ELR (cell line): ENCODE measurements at regions not wholly inside any gene's neighbourhood (a gene's known extent, or its start where the extent isn't known, plus 50 kb on each side); places are given as distances from the start of the nearest gene placed in this dataset.

Experiments
- DNase-seq: peaks from one replicate; pipeline ENCODE4 v3.0.0-alpha.2; 2015; ENCODE audit warnings: low read depth

DNA sequence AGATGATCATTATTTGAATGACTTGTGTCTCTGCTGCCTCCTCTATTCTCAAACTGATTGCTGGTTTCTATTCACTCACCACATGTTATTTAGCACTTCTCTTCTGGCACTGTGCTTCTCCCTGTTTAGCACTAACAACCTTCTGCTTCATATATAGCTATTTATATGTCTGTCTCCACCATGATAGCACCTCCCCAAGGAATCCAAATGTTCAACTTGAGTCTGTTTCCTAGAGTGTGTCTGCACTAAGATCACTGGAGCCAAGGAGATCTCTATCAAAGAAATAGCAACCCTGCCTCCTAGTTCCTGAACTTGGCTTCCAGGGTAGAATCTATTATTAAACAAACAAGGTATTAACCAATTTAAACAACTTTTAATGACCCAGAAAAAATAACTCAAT lies 104.5 kb downstream of the CYP26A1 start:
- no peak for DNase-seq

GRCh38 chr10:93180482-93180931 lies 106.8 kb downstream of the CYP26A1 start:
- DNase-seq = peak; percentile 31

DNA sequence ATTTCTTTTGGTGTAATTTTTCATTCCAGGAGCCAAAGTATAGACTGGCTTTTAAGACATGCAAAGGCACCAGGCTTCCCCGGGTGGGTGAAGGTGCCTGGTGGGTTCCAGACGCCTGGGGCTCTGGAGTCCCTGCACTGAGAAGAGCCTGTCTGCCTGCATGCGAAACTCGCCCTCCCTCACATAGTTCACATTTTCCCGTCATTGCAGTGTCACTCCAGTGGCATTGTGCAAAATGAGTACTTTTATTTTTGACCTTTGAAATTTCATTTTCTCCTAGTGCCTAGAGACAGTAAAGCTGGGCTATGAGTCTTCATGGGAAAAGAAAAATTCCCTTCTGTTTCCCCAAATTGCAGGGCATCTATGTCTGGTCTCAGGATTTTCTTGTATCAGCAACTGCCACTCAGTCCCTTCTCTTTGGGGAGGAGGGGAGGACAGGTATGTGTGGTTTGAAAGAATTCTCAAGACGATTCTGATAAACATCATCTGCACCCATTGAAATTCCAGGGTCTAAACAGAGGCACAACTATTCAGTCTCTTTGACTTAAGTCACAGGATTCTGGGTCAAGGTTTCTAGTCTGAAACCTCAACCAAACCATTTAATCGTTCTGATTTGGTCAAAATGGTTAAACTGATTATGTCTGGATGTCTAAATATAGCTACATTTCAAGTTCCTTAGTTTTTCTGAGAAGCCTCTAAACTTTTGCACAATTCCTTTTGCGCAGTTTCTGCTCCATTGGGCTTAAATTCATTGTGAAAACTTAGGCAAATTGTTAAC lies 107.8 kb downstream of the CYP26A1 start:
- DNase-seq = no peak

DNA sequence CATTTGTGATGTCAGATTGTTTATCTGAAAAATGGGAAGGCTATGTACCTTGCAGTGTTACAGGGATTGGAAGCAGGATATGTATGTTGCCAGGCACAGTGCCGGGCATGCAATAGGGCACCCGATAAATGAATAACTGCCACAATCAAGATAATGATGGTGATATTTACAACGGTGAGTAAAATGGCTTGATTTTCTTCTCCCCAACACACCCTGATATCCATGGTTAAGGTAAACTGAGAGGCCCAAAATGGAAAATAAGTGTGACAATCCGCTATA lies 108.3 kb downstream of the CYP26A1 start:
- DNase-seq = no peak

GRCh38 chr10:93182790-93183189 lies 109.1 kb downstream of the CYP26A1 start:
- DNase-seq = no peak

DNA sequence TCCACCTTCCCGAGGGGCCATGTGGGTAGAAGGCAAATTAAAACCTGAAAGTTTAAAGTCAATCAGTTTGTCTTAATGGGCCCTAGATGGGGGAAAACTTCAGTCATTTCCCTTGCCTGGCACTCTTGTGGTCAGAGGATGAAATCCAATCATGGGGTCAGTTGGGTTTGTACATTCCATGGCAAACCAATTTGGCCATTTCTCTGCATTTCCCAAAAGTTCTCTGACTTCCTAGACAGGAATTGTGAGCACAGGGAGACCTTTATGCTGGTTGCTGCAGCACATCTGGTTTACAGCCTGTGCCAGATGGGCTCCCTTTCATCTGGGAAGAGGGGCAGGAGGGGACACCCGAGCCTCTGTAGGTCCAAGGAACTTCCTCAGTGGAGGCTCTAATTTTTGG lies 113.0 kb downstream of the CYP26A1 start:
- no peak for DNase-seq

- DNase-seq = no peak
Measured at GRCh38 chr10:93189944-93190343, 116.3 kb downstream of the CYP26A1 start.

GRCh38 chr10:93190372-93190771 lies 116.7 kb downstream of the CYP26A1 start:
- DNase-seq = no peak

GRCh38 chr10:93193906-93194305 lies 120.2 kb downstream of the CYP26A1 start:
- DNase-seq = no peak

GRCh38 chr10:93198401-93199131 lies 124.9 kb downstream of the CYP26A1 start:
- DNase-seq = peak; percentile 48

DNA sequence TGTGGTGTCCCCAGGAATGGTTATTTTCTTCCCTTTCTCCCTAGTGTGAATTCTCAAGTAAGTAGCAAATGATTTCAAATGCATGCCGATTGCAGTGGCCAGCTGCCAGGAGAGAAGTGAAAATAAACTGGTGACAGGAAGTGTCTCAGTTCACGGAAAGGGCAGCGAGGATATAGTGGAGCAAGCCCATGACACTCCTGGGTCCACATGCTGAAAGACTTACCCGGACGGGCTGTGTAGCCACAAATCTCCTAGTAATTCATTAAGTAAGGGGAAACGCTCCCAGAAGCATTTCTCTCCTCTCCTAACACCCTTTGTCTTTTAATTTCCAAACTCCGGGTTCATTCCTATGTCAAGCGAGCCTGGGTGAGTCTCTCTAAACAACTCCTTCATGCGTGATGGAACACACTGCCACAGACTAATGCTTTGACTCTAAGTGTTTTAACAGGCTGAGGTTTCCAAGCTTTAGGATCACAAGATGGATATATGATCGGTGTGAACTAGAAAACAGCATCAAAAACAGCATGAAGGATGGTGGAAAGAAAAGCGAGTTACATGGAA lies 125.6 kb downstream of the CYP26A1 start:
- DNase-seq = peak; percentile 63

GRCh38 chr10:93204494-93205485 lies 131.1 kb downstream of the CYP26A1 start:
- no peak for DNase-seq

DNA sequence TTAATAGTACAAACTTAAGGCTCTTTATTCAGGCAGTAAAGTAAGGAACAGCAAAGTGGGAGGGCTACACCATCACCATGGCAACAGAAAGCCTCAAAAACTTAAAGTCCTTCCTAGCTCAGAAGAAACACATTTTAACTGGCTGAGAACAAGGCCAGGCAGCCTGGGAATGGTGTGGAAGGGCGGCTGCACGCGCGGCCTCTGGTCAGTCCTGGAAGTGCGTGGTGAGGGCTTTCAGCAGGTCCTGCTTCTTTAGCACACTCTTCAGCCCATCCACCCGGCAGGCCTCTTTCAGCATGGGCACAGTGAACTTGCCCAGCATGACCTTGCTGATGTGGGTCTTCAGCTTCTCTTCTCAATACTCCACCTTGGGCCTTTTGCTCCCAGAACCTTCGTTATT lies 133.0 kb downstream of the CYP26A1 start:
- peak; percentile 8 for DNase-seq

GRCh38 chr10:93208717-93209464 lies 135.2 kb downstream of the CYP26A1 start:
- peak; percentile 38 for DNase-seq

DNA sequence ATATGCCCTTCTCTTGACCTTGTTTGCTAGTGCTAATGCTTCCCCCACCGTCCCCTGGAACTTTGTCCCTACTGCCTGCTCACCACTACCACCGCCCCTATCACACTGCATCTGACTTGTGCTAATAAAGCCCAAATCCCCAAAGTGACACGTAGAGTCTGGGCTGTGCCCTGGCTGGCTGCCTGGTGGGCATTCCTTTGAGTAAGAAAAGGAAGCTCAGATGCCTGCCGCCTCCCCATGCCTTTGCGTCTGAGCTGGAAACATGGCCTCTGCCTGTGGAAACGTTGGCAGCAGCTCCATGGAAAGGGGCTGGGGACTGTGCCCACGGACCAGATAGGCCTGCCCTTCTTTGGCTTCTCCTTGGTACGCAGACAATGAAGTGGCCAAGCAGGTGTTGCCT lies 138.3 kb downstream of the CYP26A1 start:
- DNase-seq = no peak

- DNase-seq = no peak
Measured at GRCh38 chr10:93215312-93215711, 141.6 kb downstream of the CYP26A1 start.

DNA sequence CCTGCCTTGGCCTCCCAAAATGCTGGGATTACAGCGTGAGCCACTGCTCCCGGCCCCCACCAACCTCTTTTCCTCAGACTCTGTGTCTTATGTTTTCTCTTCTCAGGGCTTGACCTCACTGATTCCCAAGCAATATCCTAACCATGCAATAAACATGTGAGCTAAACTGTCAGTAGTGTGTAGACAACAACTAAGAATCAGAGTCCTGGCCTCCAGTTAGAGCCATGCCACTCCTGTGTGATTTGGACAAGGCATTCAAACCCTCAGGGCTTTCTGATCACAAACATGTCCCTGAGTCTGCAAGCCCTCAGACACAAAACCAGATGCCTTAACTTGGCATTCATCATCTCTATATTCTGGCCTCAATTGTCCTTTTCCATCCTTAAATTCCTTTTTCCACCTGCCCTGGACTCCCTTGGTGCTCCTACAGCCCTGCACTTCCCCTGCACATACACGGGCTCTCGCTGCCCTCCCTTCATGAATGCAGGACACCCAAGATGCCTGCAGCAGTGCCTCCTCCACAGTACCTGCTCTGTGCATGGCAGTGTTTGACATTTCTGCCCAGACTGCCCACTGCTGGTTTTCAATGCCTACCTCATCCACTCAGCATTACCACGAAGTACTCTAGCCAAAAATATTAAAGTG lies 142.8 kb downstream of the CYP26A1 start:
- DNase-seq = no peak

- no peak for DNase-seq
Measured at GRCh38 chr10:93218386-93218785, 144.7 kb downstream of the CYP26A1 start.

GRCh38 chr10:93219347-93219746 lies 145.7 kb downstream of the CYP26A1 start:
- DNase-seq = no peak

- DNase-seq = no peak
Measured at GRCh38 chr10:93220296-93221170, 146.8 kb downstream of the CYP26A1 start.
